ENCODE measurements at regions not wholly inside any gene's neighbourhood (a gene's known extent, or its start where the extent isn't known, plus 50 kb on each side); places are given as distances from the start of the nearest gene placed in this dataset.
A peak's percentile ranks its signal among the peaks of the same experiment; 100 is the strongest.
"Not testable (repeated sequence)": the region's sequence is repeated elsewhere in the genome, so short reads cannot be mapped to it uniquely, and the experiment has no call there.

- DNase-seq: not testable (repeated sequence)
Observed at GRCh38 chr22:22296047-22296446, 51.5 kb downstream of the VPREB1 start.

- peak; percentile 18 for DNase-seq
Observed at GRCh38 chr22:22297159-22297793, 52.7 kb downstream of the VPREB1 start.

GRCh38 chr22:22297794-22298653 lies 53.4 kb downstream of the VPREB1 start:
- peak; percentile 82 for DNase-seq

GRCh38 chr22:22298654-22299009 lies 54.0 kb downstream of the VPREB1 start:
- not testable (repeated sequence) for DNase-seq

- DNase-seq: not testable (repeated sequence)
Observed at GRCh38 chr22:22300511-22300910, 55.9 kb downstream of the VPREB1 start.

DNA sequence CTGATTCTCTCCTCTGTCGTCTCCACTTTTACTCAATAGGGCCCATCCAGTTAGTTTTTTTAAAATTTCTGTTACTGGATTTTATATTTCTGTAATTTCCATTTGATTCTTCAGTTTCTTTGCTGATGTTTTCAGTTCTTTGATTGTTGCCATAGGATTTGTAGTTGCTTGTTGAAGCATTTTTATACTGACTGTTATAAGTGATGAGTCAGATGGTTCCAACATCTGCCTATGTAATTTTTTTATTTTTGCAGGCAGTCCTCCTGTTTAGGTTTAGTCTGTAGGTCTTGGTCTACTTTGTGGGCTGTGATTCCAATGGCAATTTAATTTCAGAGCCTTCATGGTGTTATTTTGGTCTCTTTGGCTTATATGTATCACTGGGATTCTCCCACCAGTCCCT lies 56.4 kb downstream of the VPREB1 start:
- DNase-seq: not testable (repeated sequence)

DNA sequence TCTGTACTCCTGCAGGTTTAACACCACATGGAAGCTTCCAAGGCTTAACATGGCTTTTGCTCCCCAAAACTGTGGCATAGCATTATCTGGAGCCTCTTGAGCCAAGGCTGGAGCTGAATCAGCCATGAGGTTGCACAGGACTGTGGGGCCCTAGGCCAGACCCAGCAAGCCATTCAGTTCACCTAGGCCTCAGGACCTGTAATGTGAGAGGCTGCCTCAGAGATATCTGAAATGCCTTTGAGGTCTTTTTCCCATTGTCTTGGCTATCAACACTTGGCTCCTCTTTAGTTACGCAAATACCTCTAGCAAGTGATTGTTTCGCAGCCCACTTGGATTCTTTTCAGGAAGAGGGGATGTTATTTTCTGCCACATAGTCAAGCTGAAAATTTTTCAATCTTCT lies 72.0 kb downstream of the VPREB1 start:
- DNase-seq: no peak

GRCh38 chr22:22318723-22319465 lies 74.3 kb downstream of the VPREB1 start:
- DNase-seq: no peak

- DNase-seq: peak; percentile 70
Observed at GRCh38 chr22:22321743-22322611, 77.4 kb downstream of the VPREB1 start.

GRCh38 chr22:22322792-22323191 lies 78.2 kb downstream of the VPREB1 start:
- no peak for DNase-seq

GRCh38 chr22:22327723-22328122 lies 83.1 kb downstream of the VPREB1 start:
- no peak for DNase-seq

- no peak for DNase-seq
Observed at GRCh38 chr22:22329792-22330191, 85.2 kb downstream of the VPREB1 start.

- not testable (repeated sequence) for DNase-seq
Observed at GRCh38 chr22:22335640-22336039, 91.1 kb downstream of the VPREB1 start.

GRCh38 chr22:22336333-22336732 lies 91.7 kb downstream of the VPREB1 start:
- not testable (repeated sequence) for DNase-seq

- not testable (repeated sequence) for DNase-seq
Observed at GRCh38 chr22:22338778-22339177, 94.2 kb downstream of the VPREB1 start.

DNA sequence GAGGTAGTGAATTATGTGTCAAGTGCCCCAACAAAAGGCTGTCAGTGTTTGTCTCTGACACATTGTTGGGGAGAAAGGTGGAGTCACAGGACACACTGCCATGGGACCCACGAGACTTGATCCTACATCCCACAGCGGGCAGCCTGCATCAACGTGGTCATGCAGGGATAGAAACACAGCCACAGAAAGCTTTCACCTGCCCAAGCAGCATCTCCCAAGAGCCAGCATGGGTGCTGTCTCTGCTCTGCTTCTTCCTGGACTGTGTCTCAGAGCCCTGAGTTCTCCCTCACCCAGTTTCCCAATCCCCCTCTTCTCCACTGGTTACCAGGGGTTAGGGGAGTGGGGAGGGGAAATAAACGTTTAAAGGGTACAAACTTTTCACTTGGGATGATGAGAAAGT lies 97.2 kb downstream of the VPREB1 start:
- no peak for DNase-seq

- DNase-seq: peak; percentile 51
Observed at GRCh38 chr22:22342697-22343580, 98.4 kb downstream of the VPREB1 start.

DNA sequence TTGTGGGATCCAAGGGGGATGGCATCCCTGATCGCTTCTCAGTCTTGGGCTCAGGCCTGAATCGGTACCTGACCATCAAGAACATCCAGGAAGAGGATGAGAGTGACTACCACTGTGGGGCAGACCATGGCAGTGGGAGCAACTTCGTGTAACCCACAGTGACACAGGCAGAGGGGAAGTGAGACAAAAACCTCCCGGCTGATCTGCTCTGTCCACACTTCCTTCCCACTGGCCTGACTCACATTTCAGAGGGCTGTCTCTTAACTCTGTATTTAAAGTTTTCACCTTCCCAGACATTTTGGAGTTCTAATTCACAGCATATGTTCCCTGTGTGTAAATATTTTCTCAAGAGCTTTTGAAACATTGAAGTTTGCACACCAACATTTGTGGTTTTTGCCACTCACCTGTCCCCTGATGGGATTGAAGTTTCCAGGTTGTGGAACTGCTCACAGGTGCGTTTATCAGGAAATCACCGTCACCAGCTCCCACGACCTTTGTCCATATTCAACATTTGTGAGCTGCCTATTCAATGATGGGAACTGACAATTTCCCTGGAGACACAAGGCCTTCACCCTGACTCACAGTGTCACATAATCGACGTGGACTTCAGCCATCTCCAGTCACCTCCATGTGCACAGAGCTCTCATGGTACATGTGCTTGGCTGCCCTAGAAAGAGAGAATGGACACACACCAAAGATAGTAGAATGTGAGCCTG lies 99.2 kb downstream of the VPREB1 start:
- no peak for DNase-seq

GRCh38 chr22:22344430-22344829 lies 99.8 kb downstream of the VPREB1 start:
- DNase-seq: no peak

GRCh38 chr22:22345781-22346180 lies 101.2 kb downstream of the VPREB1 start:
- DNase-seq: no peak

All from CD4-positive, alpha-beta T cell treated with Interleukin-21 for 1 hour (primary cell).